ENCODE measurements at regions not wholly inside any gene's neighbourhood (a gene's known extent, or its start where the extent isn't known, plus 50 kb on each side); places are given as distances from the start of the nearest gene placed in this dataset.
"Not testable (repeated sequence)": the region's sequence is repeated elsewhere in the genome, so short reads cannot be mapped to it uniquely, and the experiment has no call there.

- POLR2A ChIA-PET; DNase-seq; ATAC-seq; H3K27ac Mint-ChIP-seq; H3K27me3 Mint-ChIP-seq (ENCODE audit: low read depth); H3K4me1 Mint-ChIP-seq (ENCODE audit: low read depth); CTCF ChIA-PET; H3K4me3 Mint-ChIP-seq: not testable (repeated sequence)
- H3K36me3 Mint-ChIP-seq (ENCODE audit: low read depth), result peaks cover 16% of the 10 kb centered on the region
- H3K9me3 Mint-ChIP-seq (ENCODE audit: insufficient read depth), result peaks cover 53% of the 10 kb centered on the region
Measured at GRCh38 chr22:11625711-11626421, 3902.1 kb upstream of the OR11H1 start.

GRCh38 chr22:11626422-11626773 is 3901.6 kb upstream of the OR11H1 start:
- Mint-ChIP-seq H3K4me1 (ENCODE audit: low read depth) (no peaks in the 10 kb centered on the region), H3K9me3 (ENCODE audit: insufficient read depth) (peaks cover 54% of the 10 kb centered on the region)
- CTCF ChIA-PET, result no interaction called here

GRCh38 chr22:11627036-11627435 is 3901.0 kb upstream of the OR11H1 start:
- H3K27ac Mint-ChIP-seq; H3K27me3 Mint-ChIP-seq (ENCODE audit: low read depth); POLR2A ChIA-PET; CTCF ChIA-PET; H3K4me1 Mint-ChIP-seq (ENCODE audit: low read depth); DNase-seq; ATAC-seq; H3K4me3 Mint-ChIP-seq: not testable (repeated sequence)
- Mint-ChIP-seq H3K36me3 (ENCODE audit: low read depth) (peaks cover 16% of the 10 kb centered on the region), H3K9me3 (ENCODE audit: insufficient read depth) (peaks cover 49% of the 10 kb centered on the region)

More at GRCh38 chr22:11626422-11626773, 3901.6 kb upstream of the OR11H1 start:
- no peaks in the 10 kb centered on the region for H3K27me3 Mint-ChIP-seq (ENCODE audit: low read depth)
- no peak overlapping the region for H3K27ac Mint-ChIP-seq
- no peak for ATAC-seq
- H3K4me3 Mint-ChIP-seq, result no peak overlapping the region
- DNase-seq, result no peak
- H3K36me3 Mint-ChIP-seq (ENCODE audit: low read depth), result peaks cover 16% of the 10 kb centered on the region
- POLR2A ChIA-PET, result no interaction called here

- Mint-ChIP-seq H3K4me3 (no peak overlapping the region), H3K4me1 (ENCODE audit: low read depth) (no peaks in the 10 kb centered on the region), H3K27ac (no peak overlapping the region), H3K36me3 (ENCODE audit: low read depth) (peaks cover 16% of the 10 kb centered on the region), H3K27me3 (ENCODE audit: low read depth) (no peaks in the 10 kb centered on the region), H3K9me3 (ENCODE audit: insufficient read depth) (peaks cover 45% of the 10 kb centered on the region)
- CTCF ChIA-PET, result no interaction called here
- DNase-seq (no peak), ATAC-seq (no peak)
- POLR2A ChIA-PET, result no interaction called here
Measured at GRCh38 chr22:11627436-11627797, 3900.6 kb upstream of the OR11H1 start.

- Mint-ChIP-seq H3K36me3 (ENCODE audit: low read depth) (peaks cover 16% of the 10 kb centered on the region), H3K27ac (no peak overlapping the region), H3K9me3 (ENCODE audit: insufficient read depth) (peaks cover 42% of the 10 kb centered on the region), H3K27me3 (ENCODE audit: low read depth) (no peaks in the 10 kb centered on the region), H3K4me3 (no peak overlapping the region), H3K4me1 (ENCODE audit: low read depth) (no peaks in the 10 kb centered on the region)
- DNase-seq (no peak), ATAC-seq (no peak)
- ChIA-PET CTCF (no interaction called here), POLR2A (no interaction called here)
Measured at GRCh38 chr22:11627798-11628650, 3900.0 kb upstream of the OR11H1 start.

- POLR2A ChIA-PET, result no interaction called here
- Mint-ChIP-seq H3K36me3 (ENCODE audit: low read depth) (peaks cover 16% of the 10 kb centered on the region), H3K9me3 (ENCODE audit: insufficient read depth) (peaks cover 39% of the 10 kb centered on the region), H3K4me1 (ENCODE audit: low read depth) (no peaks in the 10 kb centered on the region), H3K4me3 (no peak overlapping the region), H3K27ac (no peak overlapping the region), H3K27me3 (ENCODE audit: low read depth) (no peaks in the 10 kb centered on the region)
- DNase-seq (no peak), ATAC-seq (no peak)
- CTCF ChIA-PET, result no interaction called here
Measured at GRCh38 chr22:11628651-11629511, 3899.1 kb upstream of the OR11H1 start.

GRCh38 chr22:11629661-11630385 is 3898.2 kb upstream of the OR11H1 start:
- Mint-ChIP-seq H3K9me3 (ENCODE audit: insufficient read depth) (peaks cover 31% of the 10 kb centered on the region), H3K27me3 (ENCODE audit: low read depth) (no peaks in the 10 kb centered on the region), H3K27ac (no peak overlapping the region), H3K4me1 (ENCODE audit: low read depth) (no peaks in the 10 kb centered on the region), H3K4me3 (no peak overlapping the region), H3K36me3 (ENCODE audit: low read depth) (peaks cover 16% of the 10 kb centered on the region)
- ChIA-PET POLR2A (no interaction called here), CTCF (no interaction called here)
- DNase-seq, result no peak
- no peak for ATAC-seq

- ATAC-seq; H3K4me3 Mint-ChIP-seq; H3K27me3 Mint-ChIP-seq (ENCODE audit: low read depth); POLR2A ChIA-PET; DNase-seq; H3K27ac Mint-ChIP-seq; H3K4me1 Mint-ChIP-seq (ENCODE audit: low read depth); CTCF ChIA-PET: not testable (repeated sequence)
- Mint-ChIP-seq H3K36me3 (ENCODE audit: low read depth) (peaks cover 16% of the 10 kb centered on the region), H3K9me3 (ENCODE audit: insufficient read depth) (peaks cover 24% of the 10 kb centered on the region)
Measured at GRCh38 chr22:11630386-11631084, 3897.5 kb upstream of the OR11H1 start.
